ENCODE measurements at regions not wholly inside any gene's neighbourhood (a gene's known extent, or its start where the extent isn't known, plus 50 kb on each side); places are given as distances from the start of the nearest gene placed in this dataset.

DNA sequence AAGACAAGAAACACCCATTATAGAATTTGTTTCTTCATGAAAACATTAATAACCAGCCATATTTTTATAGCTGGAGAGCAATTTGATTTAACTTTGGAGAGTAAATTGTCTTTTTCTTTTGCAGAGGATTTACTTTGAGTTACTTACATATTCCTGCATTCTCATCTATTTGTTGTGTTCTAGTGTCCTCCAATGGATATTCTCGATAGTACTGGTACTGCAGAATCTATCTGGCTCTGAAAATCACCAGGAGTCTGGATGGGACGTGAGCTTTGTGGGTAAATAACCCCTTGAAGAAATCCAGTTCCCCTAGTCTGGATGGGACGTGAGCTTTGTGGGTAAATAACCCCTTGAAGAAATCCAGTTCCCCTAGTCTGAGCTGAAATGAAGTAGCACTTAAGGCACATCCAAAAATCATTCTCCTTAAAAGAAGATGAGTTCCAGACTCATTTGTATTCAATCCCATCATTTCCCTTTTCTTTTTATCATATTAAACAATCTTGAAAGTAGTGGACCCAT lies 294.1 kb upstream of the UBE2E2 start:
- no peak for DNase-seq

DNA sequence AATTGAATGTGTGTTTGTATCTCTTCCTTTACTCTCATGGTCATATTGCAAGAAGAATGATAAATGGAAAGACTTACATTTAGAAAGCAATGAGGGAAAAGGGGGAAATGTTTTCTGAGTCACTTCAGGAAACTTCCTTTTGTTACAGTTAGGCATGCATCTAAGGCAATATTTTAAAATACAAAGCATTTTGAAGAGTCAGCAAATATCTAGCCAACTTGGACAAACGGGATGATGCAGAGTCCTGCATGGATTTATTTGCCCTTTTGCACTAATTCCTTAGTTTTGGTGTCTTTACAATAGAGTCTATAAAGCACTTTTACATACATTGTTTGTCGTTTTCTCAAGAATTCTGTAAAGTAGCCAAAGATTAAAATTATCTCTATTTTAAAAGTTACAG lies 286.2 kb upstream of the UBE2E2 start:
- no peak for DNase-seq

DNA sequence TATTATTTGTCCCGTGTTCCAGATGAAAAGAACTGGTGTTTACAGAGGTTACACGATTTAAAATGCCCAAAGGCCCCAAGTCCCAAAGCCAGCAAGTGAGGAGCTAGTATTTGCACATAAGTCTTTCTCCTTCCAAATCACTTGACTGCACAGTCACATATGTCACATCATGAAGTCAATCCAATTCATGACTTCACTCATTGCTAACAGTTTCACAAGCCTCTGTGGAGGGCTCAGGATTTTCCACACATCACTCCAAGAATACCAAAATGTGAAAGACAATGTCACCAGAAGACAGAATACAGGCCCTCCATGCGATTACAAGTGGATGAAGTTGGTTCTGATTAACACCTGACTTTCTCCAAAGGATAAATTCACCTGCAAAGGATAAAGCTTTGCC lies 283.1 kb upstream of the UBE2E2 start:
- no peak for DNase-seq

DNA sequence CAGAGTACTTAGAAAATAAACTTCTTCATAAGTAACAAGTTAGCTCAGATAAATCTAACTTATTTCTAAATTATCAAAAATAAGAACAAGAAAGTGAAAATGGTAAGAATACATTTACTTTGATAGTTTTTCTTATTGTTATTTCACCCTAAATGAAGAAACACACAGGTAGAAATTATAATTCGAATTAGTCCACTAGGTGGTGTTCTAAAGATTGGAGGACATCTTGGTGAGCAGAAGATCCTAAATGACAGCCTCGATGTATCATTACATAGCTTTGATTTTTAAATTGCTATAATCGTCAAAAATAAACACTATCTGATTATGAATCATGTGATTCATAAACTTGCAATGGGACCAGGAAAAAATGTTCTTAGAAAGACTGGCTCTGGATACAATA lies 280.8 kb upstream of the UBE2E2 start:
- DNase-seq, result no peak

DNA sequence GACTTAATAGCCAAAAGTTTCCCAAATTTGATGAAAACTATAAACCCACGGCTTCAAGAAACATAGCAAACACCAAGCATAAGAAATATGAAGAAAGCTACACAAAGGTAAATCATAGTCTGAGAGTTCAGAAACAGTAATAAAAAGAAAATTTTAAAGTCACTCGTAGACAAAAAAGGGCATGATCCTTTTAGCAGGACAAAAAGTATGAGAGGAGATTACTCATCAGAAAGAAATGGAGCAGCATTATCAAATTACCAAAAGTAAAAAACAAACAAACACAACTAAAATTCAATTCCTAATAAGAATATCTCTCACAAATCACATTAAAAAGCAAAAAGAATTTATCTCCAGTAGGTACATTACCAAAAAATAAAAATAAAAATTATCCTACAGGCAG lies 279.4 kb upstream of the UBE2E2 start:
- no peak for DNase-seq

DNA sequence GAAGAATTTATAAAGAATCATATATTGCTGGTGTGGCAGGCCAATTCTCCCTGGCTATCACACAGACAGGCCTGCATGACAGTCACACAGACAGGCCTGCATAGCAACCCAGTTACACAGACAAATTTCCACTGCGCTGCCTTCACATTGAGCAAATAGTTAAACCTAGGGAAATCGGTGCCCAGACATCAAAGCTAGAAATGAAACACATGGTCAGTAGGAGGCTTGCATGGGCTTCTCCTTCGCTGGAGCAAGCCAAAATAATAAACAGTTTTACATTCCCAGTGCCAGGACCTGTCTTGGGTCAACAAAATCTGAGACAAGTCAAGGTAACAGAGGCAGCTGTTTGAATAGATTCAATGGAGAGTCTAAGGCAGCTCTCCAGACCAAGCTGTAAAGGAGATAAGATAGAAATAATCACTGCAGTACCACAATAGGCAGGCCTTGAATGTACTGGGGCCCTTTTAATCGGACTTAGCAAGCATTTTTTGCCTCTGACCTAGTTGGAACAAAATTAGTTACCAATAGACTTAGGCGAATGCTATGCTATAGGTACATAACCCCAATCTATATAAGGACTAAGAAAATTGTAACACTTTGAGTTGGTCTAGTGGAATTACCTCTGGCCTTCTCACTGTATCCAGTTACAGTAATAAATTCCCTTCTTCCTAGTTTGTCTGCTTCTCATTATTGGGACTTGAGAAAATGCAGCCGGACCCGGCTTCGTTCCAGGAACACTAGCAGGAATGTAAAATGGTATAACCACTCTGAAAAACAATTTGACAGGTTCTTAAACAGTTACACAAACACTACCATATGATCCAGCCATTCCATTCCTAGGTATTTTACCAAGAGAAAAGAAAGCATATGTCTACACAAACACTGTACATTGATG lies 274.7 kb upstream of the UBE2E2 start:
- DNase-seq, result no peak

DNA sequence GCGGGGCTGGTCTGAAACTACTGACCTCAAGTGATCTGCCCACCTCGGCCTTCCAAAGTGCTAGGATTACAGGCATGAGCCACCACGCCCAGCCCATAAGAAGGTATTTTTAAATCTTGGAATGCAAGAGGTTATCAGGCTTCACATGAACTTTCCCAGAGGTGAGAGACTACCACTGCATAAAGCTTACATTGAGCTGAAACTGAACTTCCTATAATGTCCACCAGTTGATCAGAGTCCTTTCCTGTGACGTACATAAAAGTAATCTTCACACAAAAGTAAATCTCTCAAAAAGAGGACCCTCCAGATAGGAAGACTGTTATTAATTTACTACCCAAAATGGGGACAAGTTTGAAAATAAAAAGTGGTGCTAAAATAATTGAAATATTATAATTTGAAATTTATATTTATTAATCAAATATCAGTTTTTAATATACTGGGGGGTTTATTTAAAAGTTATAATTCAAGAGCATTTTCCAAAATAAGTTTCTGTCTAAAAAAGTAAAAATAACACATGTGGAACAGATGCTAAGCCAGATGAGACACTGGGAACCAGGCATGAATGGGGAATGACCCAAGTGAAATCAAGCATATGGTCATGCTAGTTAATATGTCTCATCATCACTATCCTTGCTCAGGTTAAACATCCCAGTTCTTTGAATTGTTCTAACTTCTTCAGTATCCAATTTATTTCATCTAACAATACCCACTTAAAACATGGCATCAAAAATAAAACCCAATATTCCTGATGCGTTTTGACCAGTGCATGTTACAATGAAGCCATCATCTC lies 269.9 kb upstream of the UBE2E2 start:
- no peak for DNase-seq

DNA sequence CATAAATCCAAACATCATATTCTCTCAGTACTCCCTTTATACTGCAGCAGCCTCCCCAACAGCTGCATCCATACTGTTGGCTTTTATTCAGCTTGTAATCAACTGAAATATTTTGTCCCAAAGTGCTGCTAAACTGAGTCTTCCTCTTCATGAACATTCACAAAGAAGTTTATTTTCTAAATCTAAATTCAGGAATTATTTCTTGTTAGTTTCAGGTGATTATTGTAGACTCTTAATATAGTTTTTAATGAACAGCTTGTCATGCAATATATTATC lies 269.3 kb upstream of the UBE2E2 start:
- DNase-seq, result no peak

DNA sequence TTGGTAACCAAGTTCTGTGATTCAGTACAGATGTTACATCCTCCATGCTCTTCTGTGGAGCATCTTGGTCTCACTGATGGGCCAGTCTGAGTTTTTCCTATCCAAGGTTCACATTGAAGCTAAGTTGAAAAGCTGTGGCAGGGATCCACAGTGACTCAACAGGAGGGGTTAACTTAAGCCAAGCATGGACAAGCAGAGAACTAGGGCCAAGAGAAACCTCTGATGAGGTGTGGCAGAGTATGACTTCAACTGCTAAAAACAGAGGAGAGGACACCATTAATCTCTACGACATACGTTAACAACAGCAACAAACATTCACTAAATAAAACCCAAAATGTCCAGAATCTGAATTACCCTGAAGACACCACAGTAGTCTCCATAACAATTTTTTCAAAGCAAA lies 268.1 kb upstream of the UBE2E2 start:
- no peak for DNase-seq

DNA sequence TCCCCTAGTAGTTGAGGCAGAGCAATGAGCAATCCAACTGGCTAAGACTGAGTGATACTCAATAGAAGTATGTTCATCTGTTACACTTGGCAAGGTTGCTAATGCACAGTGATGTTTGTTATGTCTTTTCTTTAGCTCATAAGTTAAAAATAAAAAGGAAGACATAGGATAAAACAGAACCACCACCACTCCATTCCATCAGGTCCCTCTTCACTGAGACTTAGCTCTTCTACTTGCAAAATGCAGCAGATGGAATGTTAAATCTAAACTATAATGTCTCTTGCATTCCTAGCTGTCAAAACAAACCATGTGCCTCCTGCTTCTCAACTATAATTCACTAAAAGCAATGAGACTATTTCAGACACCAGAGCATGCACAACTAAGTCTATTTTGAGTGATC lies 265.6 kb upstream of the UBE2E2 start:
- no peak for DNase-seq

DNA sequence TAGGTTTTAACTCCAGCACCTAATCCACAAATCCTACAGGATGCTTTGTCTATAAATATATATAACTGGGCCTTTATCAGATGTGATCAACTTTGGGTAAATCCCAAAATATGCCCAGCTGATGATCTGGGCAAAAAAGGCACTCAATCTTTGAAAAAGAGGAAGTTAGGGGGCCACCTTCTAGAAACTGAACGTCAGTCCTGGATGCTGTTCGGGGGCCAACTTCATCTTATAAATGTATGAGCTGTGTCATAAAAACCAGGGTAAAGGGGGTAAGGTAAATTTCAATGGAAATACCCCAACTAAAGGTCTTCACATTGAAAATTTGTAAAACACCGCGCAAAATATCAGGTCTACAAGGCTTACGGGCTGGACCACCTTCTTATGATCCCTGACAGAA lies 264.4 kb upstream of the UBE2E2 start:
- no peak for DNase-seq

DNA sequence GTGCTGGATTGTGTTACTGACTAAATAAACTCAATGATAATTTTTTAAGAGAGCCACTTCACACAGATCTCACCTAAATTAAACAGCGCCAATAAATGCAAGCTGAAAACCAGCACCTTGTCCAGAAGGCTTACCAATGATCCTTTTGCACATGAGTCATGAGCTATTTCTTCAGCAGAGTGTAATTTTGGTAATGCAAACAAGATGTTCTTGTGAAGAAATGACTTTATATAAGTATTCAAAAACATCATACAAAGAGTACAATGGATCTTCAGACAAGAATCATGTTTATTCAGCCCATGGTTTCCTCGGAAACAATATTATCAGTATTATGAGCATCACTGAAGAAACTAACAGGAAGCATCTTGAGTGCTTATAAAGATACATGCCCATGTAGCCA lies 263.8 kb upstream of the UBE2E2 start:
- no peak for DNase-seq

DNA sequence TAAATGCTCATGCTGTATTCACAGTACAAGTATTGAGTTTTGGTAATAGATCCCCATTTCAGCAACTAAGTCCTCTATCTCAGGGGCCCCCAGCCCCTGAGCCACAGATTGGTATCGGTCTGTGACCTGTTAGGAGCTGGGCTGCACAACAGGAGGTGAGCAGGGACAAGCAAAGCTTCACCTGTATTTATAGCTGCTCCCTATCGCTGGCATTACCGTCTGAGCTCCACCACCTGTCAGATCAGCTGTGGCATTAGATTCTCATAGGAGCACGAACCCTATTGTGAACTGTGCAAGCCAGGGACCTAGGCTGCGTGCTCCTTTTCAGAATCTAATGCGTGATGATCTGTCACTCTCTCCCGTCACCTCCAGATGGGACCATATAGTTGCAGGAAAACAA lies 262.8 kb upstream of the UBE2E2 start:
- no peak for DNase-seq

DNA sequence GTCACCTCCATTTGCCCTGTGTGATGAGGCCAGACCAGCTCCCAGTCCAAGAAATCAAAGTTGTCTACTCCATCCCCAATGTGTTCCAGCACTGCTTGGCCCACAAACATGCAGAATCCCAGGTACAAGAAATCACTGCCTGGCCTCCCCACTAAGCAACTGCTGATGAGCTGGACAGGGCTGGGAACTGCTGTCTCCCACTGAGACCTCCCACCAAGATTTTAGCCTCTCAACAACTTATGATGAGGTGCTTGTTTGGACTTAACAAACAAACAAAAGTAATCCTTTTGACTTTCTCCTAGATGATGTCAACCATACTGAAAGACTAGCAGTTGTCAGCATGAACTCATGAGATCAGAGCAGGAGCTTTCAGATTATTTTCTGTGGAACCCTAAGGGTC lies 260.1 kb upstream of the UBE2E2 start:
- DNase-seq, result no peak

DNA sequence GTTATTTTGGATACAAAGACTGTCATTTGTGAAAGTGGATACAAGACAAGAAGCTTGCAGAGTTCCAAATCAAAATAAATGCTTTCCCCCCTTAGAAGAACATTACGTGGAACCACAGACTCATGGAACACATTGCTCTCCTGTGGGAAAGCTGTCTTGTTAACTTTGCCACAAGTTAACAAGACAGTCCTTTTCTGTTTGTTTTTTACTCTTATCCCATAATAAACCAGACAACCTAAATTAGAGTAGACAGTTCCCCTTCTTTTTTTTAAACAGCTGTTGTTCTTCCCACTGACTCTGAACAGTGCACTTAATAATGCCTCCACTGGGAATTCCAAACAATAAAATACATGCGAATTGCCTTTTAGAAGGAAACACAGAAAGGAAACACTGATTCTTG lies 255.3 kb upstream of the UBE2E2 start:
- DNase-seq, result no peak

DNA sequence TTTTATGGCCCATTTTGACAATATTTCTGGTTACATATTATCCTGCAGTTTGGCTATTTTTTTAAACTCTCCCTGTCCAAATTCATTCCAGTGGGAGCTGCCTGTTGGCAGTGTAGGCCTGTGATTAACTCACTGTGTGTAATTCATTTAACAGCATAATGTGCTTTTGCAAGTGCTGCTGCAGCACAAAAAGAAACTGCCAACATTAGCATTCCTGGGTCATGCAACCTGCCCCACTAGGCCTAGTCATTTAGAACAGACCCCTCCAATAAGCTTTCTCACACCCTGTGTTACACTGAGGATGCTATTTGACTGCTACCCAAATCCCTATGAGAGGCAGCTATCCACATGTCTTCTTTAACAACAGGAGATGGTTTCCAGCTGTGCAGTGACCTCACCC lies 251.2 kb upstream of the UBE2E2 start:
- DNase-seq, result no peak

DNA sequence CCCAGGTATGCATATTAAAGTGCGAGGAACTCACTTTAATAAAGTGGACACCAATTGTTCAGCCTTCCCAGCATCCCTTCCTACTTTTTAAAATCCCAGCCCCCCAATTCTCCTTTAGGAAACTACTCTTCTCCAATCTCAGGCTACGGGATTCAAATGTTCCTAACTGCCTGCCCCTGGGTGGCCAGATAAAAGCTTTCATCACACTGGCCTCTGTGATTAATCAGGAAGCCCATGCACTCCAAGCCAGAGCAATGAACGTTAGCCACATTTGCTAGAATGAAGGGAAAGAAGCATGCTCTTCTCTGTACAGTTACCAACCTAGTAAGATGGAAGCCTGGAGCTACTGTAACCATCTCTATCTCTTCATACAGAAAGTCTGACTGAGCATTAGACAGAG lies 250.3 kb upstream of the UBE2E2 start:
- DNase-seq, result no peak

DNA sequence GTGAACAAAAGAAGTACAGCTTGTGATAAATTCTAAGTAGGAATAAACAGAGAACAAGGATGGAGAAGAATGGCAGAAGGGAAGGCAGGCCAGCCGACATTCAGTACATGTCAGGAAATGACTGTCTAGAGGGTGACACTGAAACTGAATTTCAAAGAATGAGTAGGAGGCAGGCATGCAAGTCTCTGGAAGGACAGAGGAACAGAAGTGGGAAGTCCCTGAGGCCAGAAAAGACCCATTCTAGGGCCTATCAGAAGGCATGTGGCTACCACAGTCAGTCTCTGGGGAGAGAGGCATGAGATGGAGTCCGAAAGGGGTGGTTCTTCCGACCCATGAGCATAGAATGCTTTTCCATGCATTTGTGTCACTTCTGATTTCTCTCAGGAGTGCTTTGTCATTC lies 243.5 kb upstream of the UBE2E2 start:
- no peak for DNase-seq

DNA sequence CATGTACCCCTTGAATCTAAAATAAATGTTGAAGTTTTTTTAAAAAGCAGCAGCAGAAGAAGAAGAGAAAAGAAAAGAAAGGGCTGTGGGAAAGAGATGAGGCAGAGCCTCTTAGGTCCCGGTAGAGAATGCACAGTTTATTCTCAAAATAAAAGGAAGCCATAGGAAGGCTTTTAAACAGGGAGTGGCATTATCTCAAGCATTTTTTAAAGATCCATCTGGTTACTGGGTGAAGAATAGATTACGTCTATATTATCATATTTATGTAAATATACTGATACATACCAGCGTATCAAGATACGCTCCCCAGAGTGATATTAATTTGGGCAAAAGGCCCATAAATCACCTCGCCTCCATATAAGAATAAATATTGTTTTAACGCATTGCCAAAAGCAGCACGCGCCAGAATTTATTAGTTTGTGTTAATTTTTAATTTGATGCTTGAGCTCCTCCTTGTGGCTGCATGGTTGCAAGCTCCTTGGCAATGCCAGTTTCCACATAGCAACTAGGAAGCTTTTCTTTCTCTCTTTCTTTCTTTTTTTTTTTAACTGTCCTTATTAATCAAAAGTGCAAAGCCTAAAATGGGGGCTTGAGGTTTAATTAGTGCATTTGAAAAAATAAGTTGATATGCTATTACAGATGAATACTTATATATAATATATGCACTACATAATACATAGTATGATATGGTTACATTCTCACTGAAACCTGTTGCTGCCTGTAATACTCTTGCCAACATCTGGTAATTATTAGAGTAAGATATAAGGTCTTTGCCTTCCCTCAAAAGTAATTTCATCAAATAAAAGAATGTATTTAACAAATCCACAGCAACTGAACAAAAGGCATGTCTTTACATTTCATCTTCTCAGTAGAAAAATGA lies 242.8 kb upstream of the UBE2E2 start:
- DNase-seq, result no peak

DNA sequence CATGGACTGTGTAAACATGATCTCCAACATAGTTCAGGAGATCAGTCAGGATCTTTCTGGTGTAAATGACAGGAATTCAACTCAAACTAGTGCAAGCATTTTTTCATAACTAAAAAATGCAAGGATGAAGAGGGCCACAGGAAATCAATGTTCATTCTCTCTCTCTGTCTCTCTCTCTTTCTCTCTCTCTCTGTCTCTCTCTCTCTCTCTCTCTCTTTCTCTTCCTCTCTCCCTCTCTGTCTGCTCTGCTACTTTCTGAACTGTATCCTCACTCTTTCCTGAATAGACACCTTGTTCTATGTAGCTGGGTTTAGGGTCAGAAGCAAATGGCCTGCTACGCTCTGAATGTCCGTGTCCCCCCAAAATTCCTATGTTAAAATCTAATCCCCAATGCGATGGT lies 240.9 kb upstream of the UBE2E2 start:
- DNase-seq, result no peak

DNA sequence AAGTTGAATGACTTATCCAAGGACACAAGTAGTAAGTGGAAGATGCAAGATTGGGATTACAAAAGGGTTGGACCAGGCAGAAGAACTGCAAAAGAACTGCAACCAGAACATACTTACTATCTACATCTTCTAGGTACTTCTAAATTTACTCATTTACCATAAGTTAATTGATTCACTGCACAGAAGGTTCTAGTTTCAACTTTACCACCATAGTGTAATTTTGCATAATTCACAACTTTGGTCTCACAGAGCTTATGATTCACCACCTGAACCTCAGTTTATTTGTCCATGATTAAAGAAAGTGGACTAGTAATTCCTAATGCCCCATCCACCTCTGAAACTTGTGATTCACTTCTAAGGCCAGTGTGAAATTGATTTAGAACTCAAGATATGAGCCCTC lies 236.8 kb upstream of the UBE2E2 start:
- DNase-seq, result no peak

DNA sequence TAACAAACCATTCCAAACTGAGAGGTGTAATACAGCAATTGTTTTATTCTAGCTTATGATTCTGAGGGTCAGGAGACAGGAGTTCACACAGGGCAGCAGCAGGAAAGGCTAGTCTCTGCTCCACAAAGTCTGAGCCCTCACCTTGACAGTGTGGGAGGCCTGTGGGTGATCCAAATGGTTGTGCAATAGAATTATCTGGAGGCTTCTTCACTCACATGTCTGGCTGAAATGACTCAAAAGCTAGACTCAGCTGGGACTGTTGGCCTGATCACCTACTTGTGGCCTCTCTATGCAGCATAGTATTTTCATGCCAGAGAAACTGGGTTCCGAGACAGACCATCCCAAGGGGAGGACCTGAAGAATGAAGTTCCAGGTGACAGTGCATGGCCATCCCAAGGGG lies 233.9 kb upstream of the UBE2E2 start:
- no peak for DNase-seq

DNA sequence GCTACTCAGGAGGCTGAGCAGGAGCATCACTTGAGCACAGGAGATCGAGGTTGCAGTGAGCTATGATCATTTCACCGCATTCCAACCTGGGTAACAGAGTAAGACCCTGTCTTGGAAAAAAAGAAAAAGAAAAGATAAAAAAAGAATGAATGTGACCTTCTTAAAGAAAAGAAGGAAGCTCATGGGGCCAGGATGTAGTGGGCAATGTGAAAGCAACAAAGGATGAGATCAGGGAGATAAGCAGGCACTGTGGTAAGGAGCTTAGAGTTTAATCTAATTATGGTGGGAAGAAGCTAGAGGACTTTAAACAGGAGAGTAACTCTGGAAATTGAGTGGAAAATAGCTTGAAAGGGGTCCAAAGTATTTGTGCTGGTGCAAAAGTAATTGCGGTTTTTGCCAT lies 231.6 kb upstream of the UBE2E2 start:
- DNase-seq, result no peak

DNA sequence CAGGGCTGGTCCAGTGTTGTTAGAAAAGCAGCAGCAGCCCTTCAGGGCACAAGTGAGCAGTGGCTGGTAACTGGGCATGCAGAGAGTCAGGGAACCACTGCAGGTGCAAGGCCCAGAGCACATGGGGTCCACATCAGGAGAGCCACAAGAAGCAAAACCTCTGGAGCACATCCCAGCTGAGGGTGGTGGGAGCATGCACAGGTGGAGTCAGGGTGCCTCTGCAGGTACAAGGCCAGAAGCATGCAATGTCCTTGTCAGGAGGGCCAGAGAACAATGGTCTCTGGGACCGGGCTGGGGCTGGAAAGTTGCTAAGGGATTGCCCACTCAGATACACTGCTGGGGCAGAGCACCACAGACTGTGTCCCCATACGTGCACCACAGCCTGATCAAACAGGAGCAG lies 226.1 kb upstream of the UBE2E2 start:
- DNase-seq, result no peak
